Endothelial cell of umbilical vein (primary cell): ENCODE measurements at regions not wholly inside any gene's neighbourhood (a gene's known extent, or its start where the extent isn't known, plus 50 kb on each side); places are given as distances from the start of the nearest gene placed in this dataset.

Experiments
- JUN ChIP-seq: IDR thresholded peaks from 2 replicates; pipeline ENCODE4 v1.6.1; 2011; ENCODE audit warnings: borderline replicate concordance, low read depth; ENCODE audit not compliant: insufficient read length, insufficient read depth
- MAX ChIP-seq: IDR thresholded peaks from 2 replicates; pipeline ENCODE4 v1.6.1; 2011; ENCODE audit not compliant: insufficient read depth, insufficient read length
- MYC ChIP-seq: IDR thresholded peaks from one replicate; pipeline ENCODE4 v1.6.1; 2011; ENCODE audit warnings: mild to moderate bottlenecking, low read depth, low read length
- TF ChIP-seq, protein P1 (sequence below), 2 donors: IDR thresholded peaks; 1 replicate in 1 of 2; 2 replicates in 1 of 2; pipeline ENCODE4 v1.5.1; 2011; ENCODE audit warnings: low read length in 2 of 2, mild to moderate bottlenecking in 2 of 2, moderate library complexity in 2 of 2, control low read depth in 1 of 2, inconsistent platforms in 1 of 2, low read depth in 1 of 2; ENCODE audit not compliant: insufficient read depth in 1 of 2; ENCODE audit errors: extremely low read depth in 1 of 2

DNA sequence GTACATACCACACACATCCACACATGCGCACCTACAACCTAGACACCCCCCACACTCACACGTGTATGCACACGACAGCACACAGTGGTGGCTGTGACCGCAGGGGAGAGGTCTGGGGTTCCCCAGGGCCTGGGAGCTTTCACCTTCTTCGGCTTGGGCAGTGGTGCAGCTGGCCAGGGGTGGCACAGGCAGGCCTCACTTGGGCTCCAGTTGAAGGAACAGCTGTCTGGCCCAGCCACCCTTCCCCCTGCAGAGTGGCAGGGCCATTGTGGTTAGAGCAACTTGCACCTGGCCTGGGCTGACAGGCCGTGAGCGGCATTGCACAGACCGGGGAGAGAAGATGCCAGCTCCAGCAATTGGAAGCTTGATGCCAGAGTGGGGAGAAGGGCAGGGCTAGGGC lies 114.5 kb upstream of the GSE1 start:
- TF ChIP-seq JUN (no peak), MAX (no peak), MYC (no peak)
- TF ChIP-seq, protein P1, sequence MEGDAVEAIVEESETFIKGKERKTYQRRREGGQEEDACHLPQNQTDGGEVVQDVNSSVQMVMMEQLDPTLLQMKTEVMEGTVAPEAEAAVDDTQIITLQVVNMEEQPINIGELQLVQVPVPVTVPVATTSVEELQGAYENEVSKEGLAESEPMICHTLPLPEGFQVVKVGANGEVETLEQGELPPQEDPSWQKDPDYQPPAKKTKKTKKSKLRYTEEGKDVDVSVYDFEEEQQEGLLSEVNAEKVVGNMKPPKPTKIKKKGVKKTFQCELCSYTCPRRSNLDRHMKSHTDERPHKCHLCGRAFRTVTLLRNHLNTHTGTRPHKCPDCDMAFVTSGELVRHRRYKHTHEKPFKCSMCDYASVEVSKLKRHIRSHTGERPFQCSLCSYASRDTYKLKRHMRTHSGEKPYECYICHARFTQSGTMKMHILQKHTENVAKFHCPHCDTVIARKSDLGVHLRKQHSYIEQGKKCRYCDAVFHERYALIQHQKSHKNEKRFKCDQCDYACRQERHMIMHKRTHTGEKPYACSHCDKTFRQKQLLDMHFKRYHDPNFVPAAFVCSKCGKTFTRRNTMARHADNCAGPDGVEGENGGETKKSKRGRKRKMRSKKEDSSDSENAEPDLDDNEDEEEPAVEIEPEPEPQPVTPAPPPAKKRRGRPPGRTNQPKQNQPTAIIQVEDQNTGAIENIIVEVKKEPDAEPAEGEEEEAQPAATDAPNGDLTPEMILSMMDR (IDR thresholded peaks at IDR 0.05; ENCODE audit: extremely low read depth in 1 of 2, insufficient read depth in 1 of 2, low read depth in 1 of 2, low read length in 2 of 2) = no peak
